Naive thymus-derived CD8-positive, alpha-beta T cell (primary cell): ENCODE measurements at regions not wholly inside any gene's neighbourhood (a gene's known extent, or its start where the extent isn't known, plus 50 kb on each side); places are given as distances from the start of the nearest gene placed in this dataset.

Experiments
- ATAC-seq, 2 donors: fragments of 150-1000 bp; cut with Tn5 transposase in 1 of 2; sonication (Bioruptor Pico), chemical (Tn5 transposase) in 1 of 2; 1 replicate in 1 of 2; 2 replicates in 1 of 2; pipeline ENCODE4 v1.10.0; 2021; ENCODE audit warnings: mild to moderate bottlenecking in 2 of 2, moderate library complexity in 2 of 2
- POLR2A ChIA-PET: fragments of 350-600 bp; sonication (Branson Sonifier 250); formaldehyde crosslinking; loops from one replicate; lab custom pipeline; 2021; ENCODE audit warnings: antibody characterized with exemption; lab: Charles Lee
- DNase-seq, 10 donors: peaks; one replicate each; pipeline versions ENCODE4 v3.0.0 to v3.0.0-alpha.2; 2020 to 2022
- H3K27ac Mint-ChIP-seq, 10 donors: one replicate each; pipeline ENCODE4 v1.8.0; 2020 to 2022; ENCODE audit warnings: mild to moderate bottlenecking in 10 of 10, mixed read lengths in 10 of 10, moderate library complexity in 4 of 10, inconsistent platforms in 1 of 10
- H3K27me3 Mint-ChIP-seq, 5 donors: one replicate each; pipeline ENCODE4 v1.8.0; 2021 to 2022; ENCODE audit warnings: mixed read lengths in 5 of 5
- H3K36me3 Mint-ChIP-seq, 3 donors: one replicate each; pipeline ENCODE4 v1.8.0; 2020 to 2022; ENCODE audit warnings: mixed read lengths in 3 of 3, mild to moderate bottlenecking in 2 of 3, inconsistent platforms in 1 of 3
- H3K4me1 Mint-ChIP-seq, 4 donors: one replicate each; pipeline ENCODE4 v1.8.0; 2021 to 2022; ENCODE audit warnings: mixed read lengths in 4 of 4
- H3K4me3 Mint-ChIP-seq, 10 donors: one replicate each; pipeline ENCODE4 v1.8.0; 2020 to 2022; ENCODE audit warnings: mild to moderate bottlenecking in 10 of 10, mixed read lengths in 10 of 10, moderate library complexity in 6 of 10, inconsistent platforms in 1 of 10
- H3K9me3 Mint-ChIP-seq, 9 donors: one replicate each; pipeline ENCODE4 v1.8.0; 2020 to 2022; ENCODE audit warnings: mixed read lengths in 9 of 9, mild to moderate bottlenecking in 3 of 9, inconsistent platforms in 1 of 9, moderate library complexity in 1 of 9

- ATAC-seq, result no peak
- Mint-ChIP-seq H3K27ac (no peak overlapping the region), H3K27me3 (peaks cover 9 to 73% (median 27%) of the 10 kb centered on the region in 5 donors), H3K36me3 (no peaks in the 10 kb centered on the region), H3K4me1 (no peaks in the 10 kb centered on the region), H3K4me3 (no peak overlapping the region), H3K9me3 (peaks cover 0 to 3% (median 0%) of the 10 kb centered on the region in 9 donors)
- no peak for DNase-seq
- POLR2A ChIA-PET, result no interaction called here
These were observed 138.1 kb upstream of the E2F8 start for GRCh38 chr11:19378814-19379213.

- Mint-ChIP-seq H3K27ac (no peak overlapping the region), H3K27me3 (peaks cover 9 to 82% (median 32%) of the 10 kb centered on the region in 5 donors), H3K36me3 (no peaks in the 10 kb centered on the region), H3K4me1 (no peaks in the 10 kb centered on the region), H3K4me3 (no peak overlapping the region), H3K9me3 (peaks cover 0 to 3% (median 0%) of the 10 kb centered on the region in 9 donors)
- POLR2A ChIA-PET, result no interaction called here
- DNase-seq (no peak), ATAC-seq (no peak)
These were observed 137.1 kb upstream of the E2F8 start for GRCh38 chr11:19377881-19378280.

- Mint-ChIP-seq H3K4me3 (no peak overlapping the region), H3K27ac (no peak overlapping the region), H3K27me3 (peaks cover 2 to 67% (median 27%) of the 10 kb centered on the region in 5 donors), H3K36me3 (no peaks in the 10 kb centered on the region), H3K4me1 (no peaks in the 10 kb centered on the region), H3K9me3 (peaks cover 0 to 3% (median 0%) of the 10 kb centered on the region in 9 donors)
- ATAC-seq (no peak), DNase-seq (no peak)
- POLR2A ChIA-PET, result no interaction called here
These were observed 134.7 kb upstream of the E2F8 start for GRCh38 chr11:19375440-19375839.

- ATAC-seq (no peak), DNase-seq (no peak)
- Mint-ChIP-seq H3K27me3 (peaks cover 2 to 54% (median 22%) of the 10 kb centered on the region in 5 donors), H3K4me3 (no peak overlapping the region), H3K9me3 (peaks cover 0 to 3% (median 0%) of the 10 kb centered on the region in 9 donors), H3K36me3 (no peaks in the 10 kb centered on the region), H3K27ac (no peak overlapping the region), H3K4me1 (no peaks in the 10 kb centered on the region)
- POLR2A ChIA-PET, result no interaction called here
These were observed 133.4 kb upstream of the E2F8 start for GRCh38 chr11:19374151-19374569.

GRCh38 chr11:19372381-19372780 is 131.6 kb upstream of the E2F8 start:
- Mint-ChIP-seq H3K36me3 (no peaks in the 10 kb centered on the region), H3K27ac (no peak overlapping the region), H3K4me1 (no peaks in the 10 kb centered on the region), H3K9me3 (peaks cover 0 to 3% (median 0%) of the 10 kb centered on the region in 9 donors), H3K27me3 (peaks cover 2 to 44% (median 21%) of the 10 kb centered on the region in 5 donors), H3K4me3 (no peak overlapping the region)
- DNase-seq (no peak), ATAC-seq (no peak)
- POLR2A ChIA-PET, result no interaction called here

GRCh38 chr11:19370100-19370861 is 129.5 kb upstream of the E2F8 start:
- H3K36me3 Mint-ChIP-seq, result no peaks in the 10 kb centered on the region
- POLR2A ChIA-PET, result no interaction called here
- DNase-seq (no peak), ATAC-seq (no peak)
- H3K4me3 Mint-ChIP-seq, result no peak overlapping the region
- H3K27ac Mint-ChIP-seq, result no peak overlapping the region
- no peaks in the 10 kb centered on the region for H3K4me1 Mint-ChIP-seq
- no peaks in the 10 kb centered on the region for H3K9me3 Mint-ChIP-seq
- peaks cover 0 to 31% (median 15%) of the 10 kb centered on the region in 5 donors for H3K27me3 Mint-ChIP-seq

- no peak overlapping the region for H3K27ac Mint-ChIP-seq
- no peak for ATAC-seq
- POLR2A ChIA-PET, result no interaction called here
- DNase-seq, result no peak
- no peaks in the 10 kb centered on the region for H3K36me3 Mint-ChIP-seq
- H3K27me3 Mint-ChIP-seq, result peaks cover 0 to 20% (median 14%) of the 10 kb centered on the region in 5 donors
- no peak overlapping the region for H3K4me3 Mint-ChIP-seq
- no peaks in the 10 kb centered on the region for H3K4me1 Mint-ChIP-seq
- peaks cover 0 to under 1% (median 0%) of the 10 kb centered on the region in 9 donors for H3K9me3 Mint-ChIP-seq
These were observed 128.1 kb upstream of the E2F8 start for GRCh38 chr11:19368726-19369375.

- H3K27ac Mint-ChIP-seq, result no peak overlapping the region
- no peaks in the 10 kb centered on the region for H3K36me3 Mint-ChIP-seq
- ATAC-seq (no peak), DNase-seq (no peak)
- POLR2A ChIA-PET, result no interaction called here
- peaks cover 0 to 2% (median 0%) of the 10 kb centered on the region in 9 donors for H3K9me3 Mint-ChIP-seq
- no peaks in the 10 kb centered on the region for H3K4me1 Mint-ChIP-seq
- peaks cover 0 to 13% (median 8%) of the 10 kb centered on the region in 5 donors for H3K27me3 Mint-ChIP-seq
- no peak overlapping the region for H3K4me3 Mint-ChIP-seq
These were observed 126.4 kb upstream of the E2F8 start for GRCh38 chr11:19366992-19367709.

- Mint-ChIP-seq H3K9me3 (peaks cover 0 to 2% (median 0%) of the 10 kb centered on the region in 9 donors), H3K36me3 (no peaks in the 10 kb centered on the region), H3K27me3 (peaks cover 0 to 18% (median 10%) of the 10 kb centered on the region in 5 donors), H3K4me3 (no peak overlapping the region), H3K27ac (no peak overlapping the region), H3K4me1 (no peaks in the 10 kb centered on the region)
- ATAC-seq, result no peak
- POLR2A ChIA-PET, result no interaction called here
- no peak for DNase-seq
These were observed 125.1 kb upstream of the E2F8 start for GRCh38 chr11:19365743-19366410.

- POLR2A ChIA-PET, result no interaction called here
- DNase-seq, result no peak
- Mint-ChIP-seq H3K36me3 (no peaks in the 10 kb centered on the region), H3K4me1 (no peaks in the 10 kb centered on the region), H3K27ac (no peak overlapping the region), H3K9me3 (peaks cover 0 to 2% (median 0%) of the 10 kb centered on the region in 9 donors), H3K4me3 (no peak overlapping the region), H3K27me3 (peaks cover 3 to 27% (median 15%) of the 10 kb centered on the region in 5 donors)
- ATAC-seq, result no peak
These were observed 118.7 kb upstream of the E2F8 start for GRCh38 chr11:19359221-19360000.

GRCh38 chr11:19357943-19358342 is 117.2 kb upstream of the E2F8 start:
- POLR2A ChIA-PET, result no interaction called here
- Mint-ChIP-seq H3K36me3 (no peaks in the 10 kb centered on the region), H3K27me3 (peaks cover 4 to 20% (median 20%) of the 10 kb centered on the region in 5 donors), H3K4me3 (no peak overlapping the region), H3K27ac (no peak overlapping the region), H3K9me3 (peaks cover 0 to 2% (median 0%) of the 10 kb centered on the region in 9 donors), H3K4me1 (no peaks in the 10 kb centered on the region)
- ATAC-seq (no peak), DNase-seq (no peak)

GRCh38 chr11:19355601-19356000 is 114.9 kb upstream of the E2F8 start:
- no peak for ATAC-seq

More at GRCh38 chr11:19355601-19356000, 114.9 kb upstream of the E2F8 start:
- Mint-ChIP-seq H3K4me1 (no peaks in the 10 kb centered on the region), H3K4me3 (no peak overlapping the region), H3K36me3 (no peaks in the 10 kb centered on the region), H3K9me3 (peaks cover 0 to 2% (median 0%) of the 10 kb centered on the region in 9 donors), H3K27me3 (peaks cover 17 to 33% (median 32%) of the 10 kb centered on the region in 5 donors), H3K27ac (no peak overlapping the region)
- DNase-seq, result no peak
- POLR2A ChIA-PET, result no interaction called here
